Osteoblast (primary cell): ENCODE measurements at regions not wholly inside any gene's neighbourhood (a gene's known extent, or its start where the extent isn't known, plus 50 kb on each side); places are given as distances from the start of the nearest gene placed in this dataset.

ENCODE experiments used
- DNase-seq: peaks from one replicate; pipeline ENCODE4 v3.0.0; 2011; ENCODE audit warnings: low spot score, mixed read lengths; ENCODE audit not compliant: insufficient read length; ENCODE audit errors: missing footprints
- H2AFZ ChIP-seq: 2 replicates; pipeline ENCODE4 v1.6.0; 2011; ENCODE audit warnings: mild to moderate bottlenecking, low read length
- H3K27ac ChIP-seq: 2 replicates; pipeline ENCODE4 v1.5.1; 2011; ENCODE audit warnings: mild to moderate bottlenecking, low read depth, low read length, moderate library complexity
- H3K27me3 ChIP-seq: 2 replicates; pipeline ENCODE4 v1.6.0; 2012; ENCODE audit warnings: mild to moderate bottlenecking, control low read depth, inconsistent platforms, low read length, moderate library complexity; ENCODE audit not compliant: insufficient read depth
- H3K36me3 ChIP-seq: 2 replicates; pipeline ENCODE4 v1.5.1; 2011; ENCODE audit warnings: mild to moderate bottlenecking, low read length, control low read depth, moderate library complexity; ENCODE audit not compliant: insufficient read depth
- H3K4me1 ChIP-seq: 2 replicates; pipeline ENCODE4 v1.5.1; 2011; ENCODE audit warnings: mild to moderate bottlenecking, low read length, control low read depth, moderate library complexity; ENCODE audit not compliant: insufficient read depth
- H3K4me2 ChIP-seq: 2 replicates; pipeline ENCODE4 v1.6.0; 2011; ENCODE audit warnings: mild to moderate bottlenecking, low read length; ENCODE audit not compliant: insufficient read depth
- H3K4me3 ChIP-seq: fragments of 200-600 bp; sonication (generic); 3 replicates; pipeline ENCODE4 v1.5.1; 2012; ENCODE audit warnings: mild to moderate bottlenecking, low read length, inconsistent platforms; ENCODE audit not compliant: insufficient read depth
- H3K79me2 ChIP-seq: 2 replicates; pipeline ENCODE4 v1.6.0; 2012; ENCODE audit warnings: mild to moderate bottlenecking, low read length, control low read depth, inconsistent platforms; ENCODE audit not compliant: insufficient read depth
- H3K9me3 ChIP-seq: 2 replicates; pipeline ENCODE4 v1.5.1; 2011; ENCODE audit warnings: low read depth, low read length, control low read depth
- H4K20me1 ChIP-seq: 2 replicates; pipeline ENCODE4 v1.6.0; 2012; ENCODE audit warnings: mild to moderate bottlenecking, low read length, control low read depth; ENCODE audit not compliant: insufficient read depth
- TF ChIP-seq, protein P1 (sequence below): IDR thresholded peaks from 2 replicates; pipeline ENCODE4 v1.5.1; 2011; ENCODE audit warnings: mild to moderate bottlenecking, low read depth, low read length, moderate library complexity; ENCODE audit errors: extremely low read depth

DNA sequence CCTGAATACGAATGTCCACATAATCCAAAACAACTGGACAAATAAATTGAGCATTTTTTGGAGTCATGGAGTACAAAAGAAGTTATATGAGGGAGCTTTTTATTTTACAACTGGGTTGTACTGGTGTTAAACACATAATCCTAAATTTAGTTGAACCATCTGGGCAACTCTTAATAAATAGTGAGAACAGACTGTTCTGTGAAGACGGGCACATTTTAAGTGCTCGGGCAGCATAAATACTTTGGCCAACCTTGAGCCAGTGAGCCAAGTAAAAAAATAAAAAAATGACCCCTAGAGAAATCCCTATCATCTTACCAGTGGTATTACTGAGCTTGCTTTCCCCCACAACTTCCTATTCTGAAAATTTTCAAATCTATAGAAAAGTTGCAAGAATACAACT lies 50.9 kb upstream of the PSME4 start:
- H4K20me1 ChIP-seq, result no peaks in the 10 kb centered on the region
- H3K9me3 ChIP-seq, result peaks cover 3% of the 10 kb centered on the region
- H3K27me3 ChIP-seq, result no peaks in the 10 kb centered on the region
- H3K27ac ChIP-seq, result no peak overlapping the region
- TF ChIP-seq, protein P1, sequence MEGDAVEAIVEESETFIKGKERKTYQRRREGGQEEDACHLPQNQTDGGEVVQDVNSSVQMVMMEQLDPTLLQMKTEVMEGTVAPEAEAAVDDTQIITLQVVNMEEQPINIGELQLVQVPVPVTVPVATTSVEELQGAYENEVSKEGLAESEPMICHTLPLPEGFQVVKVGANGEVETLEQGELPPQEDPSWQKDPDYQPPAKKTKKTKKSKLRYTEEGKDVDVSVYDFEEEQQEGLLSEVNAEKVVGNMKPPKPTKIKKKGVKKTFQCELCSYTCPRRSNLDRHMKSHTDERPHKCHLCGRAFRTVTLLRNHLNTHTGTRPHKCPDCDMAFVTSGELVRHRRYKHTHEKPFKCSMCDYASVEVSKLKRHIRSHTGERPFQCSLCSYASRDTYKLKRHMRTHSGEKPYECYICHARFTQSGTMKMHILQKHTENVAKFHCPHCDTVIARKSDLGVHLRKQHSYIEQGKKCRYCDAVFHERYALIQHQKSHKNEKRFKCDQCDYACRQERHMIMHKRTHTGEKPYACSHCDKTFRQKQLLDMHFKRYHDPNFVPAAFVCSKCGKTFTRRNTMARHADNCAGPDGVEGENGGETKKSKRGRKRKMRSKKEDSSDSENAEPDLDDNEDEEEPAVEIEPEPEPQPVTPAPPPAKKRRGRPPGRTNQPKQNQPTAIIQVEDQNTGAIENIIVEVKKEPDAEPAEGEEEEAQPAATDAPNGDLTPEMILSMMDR, result no peak
- no peak for DNase-seq
- no peak overlapping the region for H3K4me3 ChIP-seq
- H3K4me1 ChIP-seq, result no peaks in the 10 kb centered on the region
- H3K4me2 ChIP-seq, result no peak overlapping the region
- no peaks in the 10 kb centered on the region for H3K36me3 ChIP-seq
- H2AFZ ChIP-seq, result no peak overlapping the region
- no peaks in the 10 kb centered on the region for H3K79me2 ChIP-seq

DNA sequence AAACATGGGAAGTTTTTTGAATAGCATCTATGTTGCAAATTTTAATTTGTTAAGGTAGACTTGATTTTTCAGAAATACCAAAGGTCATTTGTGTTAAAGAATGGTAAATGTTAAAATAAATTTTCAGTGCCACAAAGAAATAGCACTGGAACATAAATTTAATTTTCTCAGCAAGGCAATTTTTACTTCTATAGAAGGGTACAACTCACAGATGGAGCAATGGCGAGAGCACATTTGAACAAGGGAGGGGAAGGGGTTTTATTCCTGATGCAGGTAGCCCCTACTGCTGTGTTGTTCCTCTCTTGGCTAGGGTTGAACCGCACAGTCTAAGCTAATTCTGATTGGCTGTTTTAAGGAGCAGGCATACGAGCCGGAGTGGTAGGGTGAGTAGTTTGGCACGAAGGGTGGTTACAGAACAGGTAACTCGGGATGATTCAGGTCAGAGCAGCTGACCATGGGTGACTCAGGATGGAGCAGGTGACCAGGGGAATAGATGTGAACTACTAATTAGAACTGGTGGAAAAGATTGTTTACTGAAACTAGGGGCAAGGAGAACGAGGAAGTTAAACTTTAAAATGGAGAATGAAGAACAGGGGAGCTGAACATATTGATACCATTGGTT lies 50.1 kb upstream of the PSME4 start:
- H3K36me3 ChIP-seq, result no peaks in the 10 kb centered on the region
- no peak for DNase-seq
- no peaks in the 10 kb centered on the region for H4K20me1 ChIP-seq
- H3K79me2 ChIP-seq, result no peaks in the 10 kb centered on the region
- no peak overlapping the region for H3K27ac ChIP-seq
- TF ChIP-seq, protein P1, result no peak
- H3K27me3 ChIP-seq, result no peaks in the 10 kb centered on the region
- H3K4me1 ChIP-seq, result peaks cover 7% of the 10 kb centered on the region
- peaks cover 3% of the 10 kb centered on the region for H3K9me3 ChIP-seq
- H3K4me2 ChIP-seq, result no peak overlapping the region
- no peak overlapping the region for H3K4me3 ChIP-seq
- H2AFZ ChIP-seq, result no peak overlapping the region
